ENCODE measurements at regions not wholly inside any gene's neighbourhood (a gene's known extent, or its start where the extent isn't known, plus 50 kb on each side); places are given as distances from the start of the nearest gene placed in this dataset.

- TF ChIP-seq KAT7 (CRISPR knock-in tag; IDR thresholded peaks at IDR 0.05; ENCODE audit: borderline replicate concordance) (no peak), CTCF (IDR thresholded peaks at IDR 0.05) (no peak)
Observed at GRCh38 chrX:13398839-13399238, 79.0 kb upstream of the ATXN3L start.
